HG03139 (cell line): ENCODE measurements at regions not wholly inside any gene's neighbourhood (a gene's known extent, or its start where the extent isn't known, plus 50 kb on each side); places are given as distances from the start of the nearest gene placed in this dataset.
"Not testable (repeated sequence)": the region's sequence is repeated elsewhere in the genome, so short reads cannot be mapped to it uniquely, and the experiment has no call there.

ENCODE experiments used
- ATAC-seq: cut with Tn5 transposase; IDR thresholded peaks from one replicate; pipeline ENCODE4 v1.9.1; 2021; ENCODE audit not compliant: unreplicated experiment

- ATAC-seq = no peak
Observed at GRCh38 chr2:7621018-7621814, 704.0 kb downstream of the RNF144A start.

GRCh38 chr2:7625392-7626138, 708.4 kb downstream of the RNF144A start:
- no peak for ATAC-seq

GRCh38 chr2:7626139-7626537, 708.9 kb downstream of the RNF144A start:
- ATAC-seq = no peak

- ATAC-seq = no peak
Observed at GRCh38 chr2:7627583-7627982, 710.4 kb downstream of the RNF144A start.

- ATAC-seq = no peak
Observed at GRCh38 chr2:7632420-7632819, 715.2 kb downstream of the RNF144A start.

- ATAC-seq = no peak
Observed at GRCh38 chr2:7633566-7634153, 716.4 kb downstream of the RNF144A start.

- ATAC-seq = no peak
Observed at GRCh38 chr2:7634409-7634808, 717.2 kb downstream of the RNF144A start.

- no peak for ATAC-seq
Observed at GRCh38 chr2:7639476-7639875, 722.3 kb downstream of the RNF144A start.

GRCh38 chr2:7641272-7641671, 724.1 kb downstream of the RNF144A start:
- not testable (repeated sequence) for ATAC-seq

- ATAC-seq = no peak
Observed at GRCh38 chr2:7646024-7646423, 728.8 kb downstream of the RNF144A start.

- no peak for ATAC-seq
Observed at GRCh38 chr2:7646661-7647060, 729.4 kb downstream of the RNF144A start.

- no peak for ATAC-seq
Observed at GRCh38 chr2:7648221-7648795, 731.1 kb downstream of the RNF144A start.

GRCh38 chr2:7649461-7650228, 732.4 kb downstream of the RNF144A start:
- no peak for ATAC-seq

GRCh38 chr2:7653617-7654016, 736.4 kb downstream of the RNF144A start:
- ATAC-seq = no peak

GRCh38 chr2:7655629-7656028, 738.4 kb downstream of the RNF144A start:
- no peak for ATAC-seq

GRCh38 chr2:7657526-7657925, 740.3 kb downstream of the RNF144A start:
- not testable (repeated sequence) for ATAC-seq

- no peak for ATAC-seq
Observed at GRCh38 chr2:7658486-7658885, 741.3 kb downstream of the RNF144A start.

GRCh38 chr2:7660816-7661215, 743.6 kb downstream of the RNF144A start:
- no peak for ATAC-seq

GRCh38 chr2:7661502-7661901, 744.3 kb downstream of the RNF144A start:
- ATAC-seq = no peak

- ATAC-seq = no peak
Observed at GRCh38 chr2:7665880-7666279, 748.7 kb downstream of the RNF144A start.
